ENCODE measurements at regions not wholly inside any gene's neighbourhood (a gene's known extent, or its start where the extent isn't known, plus 50 kb on each side); places are given as distances from the start of the nearest gene placed in this dataset.

DNA sequence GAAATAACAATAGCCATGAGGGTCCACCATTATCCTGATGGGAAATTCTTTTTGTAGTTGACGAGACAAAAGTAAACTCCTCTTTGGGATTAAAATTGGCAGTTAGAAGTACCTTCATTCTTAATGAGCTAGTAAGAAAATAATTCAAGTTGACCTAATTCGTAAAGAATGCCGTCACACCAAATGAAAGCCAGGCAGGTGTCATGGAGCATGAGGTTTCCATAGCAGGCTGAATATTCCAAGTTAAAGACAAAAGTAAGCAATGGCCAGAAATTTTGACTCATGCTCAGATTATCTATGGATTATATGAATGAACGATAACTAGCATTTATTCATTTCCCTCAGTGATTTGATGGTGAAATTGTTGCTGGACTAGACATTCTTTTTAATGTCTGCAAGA is 192.2 kb upstream of the FAT1 start:
- no peak overlapping the region for H3K4me3 Mint-ChIP-seq
- Histone ChIP-seq H3K4me1 (ENCODE audit: insufficient read depth, low read length) (no peaks in the 10 kb centered on the region), H2BK120ac (ENCODE audit: low read depth, low read length, poor library complexity, severe bottlenecking) (no peak overlapping the region), H3K4me2 (ENCODE audit: insufficient read depth, insufficient read length, low read length) (no peak overlapping the region), H3K18ac (ENCODE audit: insufficient read length, low read depth, low read length) (no peak overlapping the region), H3K56ac (ENCODE audit: insufficient read length, low read depth, low read length) (no peak overlapping the region), H3K4ac (ENCODE audit: low read depth, low read length) (no peak overlapping the region), H4K5ac (ENCODE audit: insufficient read length, low read depth, low read length) (no peak overlapping the region), H2BK20ac (ENCODE audit: low read depth, low read length, poor library complexity, severe bottlenecking) (no peak overlapping the region), H3K23me2 (ENCODE audit: insufficient read length, low read depth, low read length, poor library complexity, severe bottlenecking) (no peaks in the 10 kb centered on the region), H3K27me3 (ENCODE audit: insufficient read depth, low read length) (no peaks in the 10 kb centered on the region), H2BK15ac (ENCODE audit: low read depth, low read length) (no peak overlapping the region), H4K91ac (ENCODE audit: insufficient read length, low read depth, low read length) (no peak overlapping the region), H4K20me1 (ENCODE audit: control insufficient read depth, insufficient read depth, insufficient read length) (no peaks in the 10 kb centered on the region), H3K23ac (ENCODE audit: insufficient read length, low read depth, low read length) (no peak overlapping the region), H2BK12ac (ENCODE audit: insufficient read length, low read depth, low read length) (no peak overlapping the region), H3K27ac (ENCODE audit: insufficient read length, low read depth, low read length) (no peak overlapping the region), H3K9ac (ENCODE audit: extremely low read depth, insufficient read length, low read length) (no peak overlapping the region), H4K8ac (replicated peaks; ENCODE audit: insufficient read length, low read depth, low read length) (no peak overlapping the region), H2AK5ac (ENCODE audit: insufficient read length, low read length) (no peak overlapping the region), H3K9me3 (ENCODE audit: control insufficient read depth, low read depth, low read length) (no peaks in the 10 kb centered on the region), H3K79me2 (ENCODE audit: insufficient read depth, low read length) (no peaks in the 10 kb centered on the region), H2AFZ (ENCODE audit: low read length) (no peak overlapping the region), H3T11ph (ENCODE audit: low read length) (no peak overlapping the region), H2BK5ac (ENCODE audit: insufficient read length, low read length) (no peak overlapping the region), H3K79me1 (ENCODE audit: insufficient read depth, low read depth, low read length, poor library complexity, severe bottlenecking) (no peaks in the 10 kb centered on the region), H3K14ac (ENCODE audit: insufficient read depth, low read length) (no peak overlapping the region)
- H3K27ac Mint-ChIP-seq = no peak overlapping the region
- H3K4me1 Mint-ChIP-seq = peaks cover 18 to 21% of the 10 kb centered on the region in 2 experiments
- H3K27me3 Mint-ChIP-seq (ENCODE audit: low read depth) = no peaks in the 10 kb centered on the region
- H3K36me3 Mint-ChIP-seq (ENCODE audit: insufficient read depth in 1 of 3, low read depth in 3 of 3) = no peaks in the 10 kb centered on the region
- WGBS (ENCODE audit: extremely low coverage, insufficient read length, low lambda C conversion rate) = no CpG with 5 or more reads among the region's 4 CpGs
- DNase-seq = no peak
- H3K9me3 Mint-ChIP-seq = no peaks in the 10 kb centered on the region
- TF ChIP-seq, protein P1, sequence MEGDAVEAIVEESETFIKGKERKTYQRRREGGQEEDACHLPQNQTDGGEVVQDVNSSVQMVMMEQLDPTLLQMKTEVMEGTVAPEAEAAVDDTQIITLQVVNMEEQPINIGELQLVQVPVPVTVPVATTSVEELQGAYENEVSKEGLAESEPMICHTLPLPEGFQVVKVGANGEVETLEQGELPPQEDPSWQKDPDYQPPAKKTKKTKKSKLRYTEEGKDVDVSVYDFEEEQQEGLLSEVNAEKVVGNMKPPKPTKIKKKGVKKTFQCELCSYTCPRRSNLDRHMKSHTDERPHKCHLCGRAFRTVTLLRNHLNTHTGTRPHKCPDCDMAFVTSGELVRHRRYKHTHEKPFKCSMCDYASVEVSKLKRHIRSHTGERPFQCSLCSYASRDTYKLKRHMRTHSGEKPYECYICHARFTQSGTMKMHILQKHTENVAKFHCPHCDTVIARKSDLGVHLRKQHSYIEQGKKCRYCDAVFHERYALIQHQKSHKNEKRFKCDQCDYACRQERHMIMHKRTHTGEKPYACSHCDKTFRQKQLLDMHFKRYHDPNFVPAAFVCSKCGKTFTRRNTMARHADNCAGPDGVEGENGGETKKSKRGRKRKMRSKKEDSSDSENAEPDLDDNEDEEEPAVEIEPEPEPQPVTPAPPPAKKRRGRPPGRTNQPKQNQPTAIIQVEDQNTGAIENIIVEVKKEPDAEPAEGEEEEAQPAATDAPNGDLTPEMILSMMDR (conservative IDR thresholded peaks at IDR 0.05) = no peak
